ENCODE measurements at regions not wholly inside any gene's neighbourhood (a gene's known extent, or its start where the extent isn't known, plus 50 kb on each side); places are given as distances from the start of the nearest gene placed in this dataset.

- ChIA-PET CTCF (no interaction called here), POLR2A (no interaction called here)
- no peaks in the 10 kb centered on the region for H3K27me3 ChIP-seq (ENCODE audit: control insufficient read depth, insufficient read depth, low read length)
- TF ChIP-seq CTCF (IDR thresholded peaks at IDR 0.05; ENCODE audit: low read depth, low read length): no peak
- no peak overlapping the region for H3K4me3 ChIP-seq (ENCODE audit: low read depth, low read length)
- no peak overlapping the region for H3K27ac ChIP-seq (ENCODE audit: low read depth, low read length)
- no peaks in the 10 kb centered on the region for H3K9me3 ChIP-seq (ENCODE audit: control insufficient read depth, insufficient read depth, low read length)
- DNase-seq (ENCODE audit: low read depth, low spot score): peak; percentile 7
Measured at GRCh38 chr3:166285001-166285400, 447.8 kb upstream of the BCHE start.

DNA sequence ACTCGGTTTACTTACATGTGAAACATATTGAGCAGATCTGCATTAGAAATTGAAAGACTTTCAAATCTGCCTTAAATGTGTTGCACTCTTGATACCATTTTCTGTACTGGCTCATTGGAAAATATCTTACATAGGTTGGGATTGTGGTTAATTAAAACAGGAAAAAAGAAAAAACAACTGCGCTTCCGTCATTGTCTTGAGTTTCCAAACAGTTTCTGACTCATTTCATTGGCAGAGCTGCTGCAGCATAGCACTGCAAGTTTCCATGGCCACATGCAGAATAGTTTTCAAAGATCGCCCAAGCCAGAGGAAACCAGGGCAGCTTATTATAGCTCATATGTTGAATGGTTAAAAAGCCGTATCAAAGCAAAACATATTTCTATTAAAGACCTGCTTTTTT lies 446.6 kb upstream of the BCHE start:
- DNase-seq (ENCODE audit: low read depth, low spot score): peak; percentile 67
- Histone ChIP-seq H3K27me3 (ENCODE audit: control insufficient read depth, insufficient read depth, low read length) (no peaks in the 10 kb centered on the region), H3K9me3 (ENCODE audit: control insufficient read depth, insufficient read depth, low read length) (no peaks in the 10 kb centered on the region), H3K27ac (ENCODE audit: low read depth, low read length) (no peak overlapping the region), H3K4me3 (ENCODE audit: low read depth, low read length) (no peak overlapping the region)
- ChIA-PET POLR2A (interaction anchor here (0.6 kb wide), 1 partner anchor 37 kb away, joined by 3 read pairs; no protein-coding TSS in a partner anchor), CTCF (no interaction called here)
- no peak for TF ChIP-seq CTCF (IDR thresholded peaks at IDR 0.05; ENCODE audit: low read depth, low read length)

DNA sequence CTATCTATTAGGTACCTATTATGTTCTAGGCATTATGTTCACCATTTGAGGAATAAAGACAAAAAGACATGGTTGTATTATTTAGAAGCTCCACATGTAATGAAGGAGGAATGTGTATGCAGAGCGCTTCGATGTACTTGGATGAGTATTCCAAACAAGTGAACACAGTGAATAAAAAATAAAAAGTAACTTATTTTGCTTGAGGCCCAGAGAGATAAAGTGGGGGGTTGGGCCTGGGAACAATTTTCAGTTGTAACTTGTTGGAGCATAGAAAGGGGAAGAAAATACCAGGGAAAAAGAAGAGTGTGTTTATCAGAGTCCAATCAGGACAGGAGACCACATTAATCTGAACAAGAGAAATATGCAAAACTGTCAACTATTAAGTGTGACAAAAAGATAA lies 445.7 kb upstream of the BCHE start:
- Histone ChIP-seq H3K4me3 (ENCODE audit: low read depth, low read length) (no peak overlapping the region), H3K27me3 (ENCODE audit: control insufficient read depth, insufficient read depth, low read length) (no peaks in the 10 kb centered on the region), H3K9me3 (ENCODE audit: control insufficient read depth, insufficient read depth, low read length) (no peaks in the 10 kb centered on the region), H3K27ac (ENCODE audit: low read depth, low read length) (no peak overlapping the region)
- ChIA-PET CTCF (interaction anchor here (0.5 kb wide), 1 partner anchor 26 kb away, joined by 3 read pairs; no protein-coding TSS in a partner anchor), POLR2A (no interaction called here)
- DNase-seq (ENCODE audit: low read depth, low spot score): no peak
- TF ChIP-seq CTCF (IDR thresholded peaks at IDR 0.05; ENCODE audit: low read depth, low read length): no peak

- no peak for DNase-seq (ENCODE audit: low read depth, low spot score)
- POLR2A ChIA-PET: no interaction called here
Measured at GRCh38 chr3:166279636-166280035, 442.4 kb upstream of the BCHE start.

DNA sequence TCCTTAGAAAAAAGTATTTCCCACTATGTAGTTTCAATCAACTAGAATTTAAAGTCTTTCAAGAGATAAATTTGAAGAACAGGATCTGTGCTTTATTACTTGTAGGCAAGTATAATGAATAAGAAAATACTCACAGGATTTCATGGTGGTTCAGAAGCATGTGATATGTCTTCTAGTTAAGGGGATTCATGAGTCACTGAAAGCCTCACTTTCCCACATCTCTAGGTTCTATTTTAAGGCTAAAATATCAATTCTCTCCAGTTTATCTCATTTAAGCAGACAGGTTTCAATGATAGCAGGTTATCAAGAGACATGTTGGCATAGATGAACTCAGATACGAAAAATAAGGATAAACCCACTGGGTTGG lies 437.8 kb upstream of the BCHE start:
- no peak for DNase-seq (ENCODE audit: low read depth, low spot score)
- Histone ChIP-seq H3K9me3 (ENCODE audit: control insufficient read depth, insufficient read depth, low read length) (no peaks in the 10 kb centered on the region), H3K4me3 (ENCODE audit: low read depth, low read length) (no peak overlapping the region), H3K27ac (ENCODE audit: low read depth, low read length) (no peak overlapping the region), H3K27me3 (ENCODE audit: control insufficient read depth, insufficient read depth, low read length) (no peaks in the 10 kb centered on the region)
- CTCF ChIA-PET: no interaction called here
- TF ChIP-seq CTCF (IDR thresholded peaks at IDR 0.05; ENCODE audit: low read depth, low read length): no peak
- POLR2A ChIA-PET: no interaction called here

More at GRCh38 chr3:166279636-166280035, 442.4 kb upstream of the BCHE start:
- H3K27me3 ChIP-seq (ENCODE audit: control insufficient read depth, insufficient read depth, low read length): no peaks in the 10 kb centered on the region
- CTCF ChIA-PET: no interaction called here
- no peak overlapping the region for H3K4me3 ChIP-seq (ENCODE audit: low read depth, low read length)
- TF ChIP-seq CTCF (IDR thresholded peaks at IDR 0.05; ENCODE audit: low read depth, low read length): no peak
- H3K9me3 ChIP-seq (ENCODE audit: control insufficient read depth, insufficient read depth, low read length): no peaks in the 10 kb centered on the region
- no peak overlapping the region for H3K27ac ChIP-seq (ENCODE audit: low read depth, low read length)

Measured in AG04450 (cell line).